GM21390 (cell line): ENCODE measurements at regions not wholly inside any gene's neighbourhood (a gene's known extent, or its start where the extent isn't known, plus 50 kb on each side); places are given as distances from the start of the nearest gene placed in this dataset.

Experiments
- ATAC-seq: cut with Tn5 transposase; IDR thresholded peaks from one replicate; pipeline ENCODE4 v1.9.1; 2021; ENCODE audit not compliant: unreplicated experiment

- ATAC-seq = no peak
These were observed 50.3 kb upstream of the GADD45G start for GRCh38 chr9:89554307-89555035.

GRCh38 chr9:89553451-89554010 is 51.3 kb upstream of the GADD45G start:
- ATAC-seq = no peak

DNA sequence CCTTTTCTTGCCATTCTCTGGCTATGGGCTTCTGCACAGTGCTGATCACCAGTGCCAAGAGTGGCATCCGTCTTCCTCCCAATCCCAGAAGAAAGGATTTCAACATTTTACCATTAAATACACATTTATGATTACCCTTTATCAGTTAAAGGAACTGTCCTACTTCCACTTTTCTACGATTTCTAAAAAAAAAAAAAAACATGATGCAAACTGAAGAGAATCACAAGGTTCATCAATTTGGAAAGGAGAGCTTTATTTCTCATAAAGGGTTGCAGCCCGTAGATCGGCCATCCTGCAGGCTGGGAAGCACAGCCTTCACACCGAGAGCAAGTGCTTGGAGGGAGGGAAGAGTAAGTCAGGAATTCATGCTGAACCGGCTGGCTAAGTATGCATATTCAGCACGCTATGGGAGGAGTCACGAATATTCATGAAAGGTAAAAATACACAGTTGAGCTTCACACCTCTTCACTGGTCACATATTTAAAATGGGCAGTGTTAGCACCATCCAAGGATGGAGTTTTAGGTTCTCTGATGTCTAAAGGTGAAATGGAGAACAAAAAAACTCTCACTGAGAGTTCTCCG is 52.5 kb upstream of the SEMA4D start:
- no peak for ATAC-seq

DNA sequence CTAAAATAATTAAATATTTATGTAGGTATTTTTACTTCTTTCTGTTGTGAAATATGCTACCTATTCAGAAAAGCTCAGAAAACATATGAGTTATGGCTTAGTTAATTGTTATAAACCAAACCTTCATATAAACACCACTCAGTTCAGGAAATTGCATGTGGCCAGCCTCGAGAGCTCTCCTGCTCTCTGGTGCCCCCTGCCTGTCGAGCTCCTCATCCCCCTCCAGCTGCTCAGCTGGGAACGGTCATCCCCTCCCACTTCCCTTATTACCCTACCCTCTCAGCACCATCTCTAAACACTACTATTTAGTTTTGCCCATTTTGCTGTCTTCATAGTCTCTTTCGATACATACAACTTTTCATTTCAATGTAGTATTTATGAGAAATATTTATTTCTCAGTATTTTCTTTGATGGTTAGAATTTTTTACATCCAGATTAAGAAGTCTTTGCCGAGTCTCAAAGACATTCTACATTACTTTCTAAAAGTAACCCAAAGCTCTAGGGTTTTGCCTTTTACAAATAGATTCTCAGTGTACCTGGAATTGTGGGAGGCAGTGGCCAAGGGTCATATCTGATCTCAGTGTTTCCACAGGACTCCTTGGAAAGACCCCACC is 51.2 kb upstream of the SEMA4D start:
- peak; percentile 88 for ATAC-seq

- no peak for ATAC-seq
These were observed 50.2 kb upstream of the SEMA4D start for GRCh38 chr9:89548071-89548638.
